ENCODE measurements at regions not wholly inside any gene's neighbourhood (a gene's known extent, or its start where the extent isn't known, plus 50 kb on each side); places are given as distances from the start of the nearest gene placed in this dataset.

- no TSS peak for BruUV-seq (replicated peaks)
- POLR2A ChIA-PET = no interaction called here
- no peaks in the 10 kb centered on the region for H3K9me2 ChIP-seq (ENCODE audit: insufficient read depth, low read length)
- CTCF ChIA-PET (ENCODE audit: unreplicated experiment) = interaction anchor here (0.6 kb wide), 2 partner anchors 14 to 94 kb away, joined by 3 read pairs; no protein-coding TSS in a partner anchor
- intact Hi-C loops (cut with micrococcal nuclease; ENCODE audit: unreplicated experiment) = no loop called here
- H3K9me3 ChIP-seq (ENCODE audit: low read length) = no peaks in the 10 kb centered on the region
- no peak overlapping the region for H2AFZ ChIP-seq (ENCODE audit: low read length)
- TF ChIP-seq EZH2phosphoT487 (IDR thresholded peaks at IDR 0.05; ENCODE audit: borderline replicate concordance, low read depth, low read length) (no peak), CTCF (conservative IDR thresholded peaks at IDR 0.05; ENCODE audit: low read length) (no peak)
- H3K27ac ChIP-seq (ENCODE audit: low read depth, low read length, poor library complexity, severe bottlenecking) = no peak overlapping the region
- DNase-seq (ENCODE audit: low spot score) = no peak
- H3K4me1 ChIP-seq (ENCODE audit: insufficient read depth, low read length, poor library complexity, severe bottlenecking) = no peaks in the 10 kb centered on the region
- H3K4me2 ChIP-seq (ENCODE audit: low read length) = no peak overlapping the region
- no peaks in the 10 kb centered on the region for H4K20me1 ChIP-seq (ENCODE audit: insufficient read depth, low read length)
- no peaks in the 10 kb centered on the region for H3K36me3 ChIP-seq (ENCODE audit: insufficient read depth, low read length)
- H3K4me3 ChIP-seq (ENCODE audit: low read depth, low read length, poor library complexity, severe bottlenecking) = no peak overlapping the region
- H3K79me2 ChIP-seq (ENCODE audit: insufficient read depth, low read depth, low read length) = no peaks in the 10 kb centered on the region
Measured at GRCh38 chr4:24108567-24108966, 218.7 kb upstream of the PPARGC1A start.

- intact Hi-C loops (cut with micrococcal nuclease; ENCODE audit: unreplicated experiment) = no loop called here
- no peak overlapping the region for H3K27ac ChIP-seq (ENCODE audit: low read depth, low read length, poor library complexity, severe bottlenecking)
Measured at GRCh38 chr4:24105327-24106038, 215.6 kb upstream of the PPARGC1A start.

More at GRCh38 chr4:24105327-24106038, 215.6 kb upstream of the PPARGC1A start:
- no peak overlapping the region for H3K4me2 ChIP-seq (ENCODE audit: low read length)
- no peaks in the 10 kb centered on the region for H3K9me3 ChIP-seq (ENCODE audit: low read length)
- no peak overlapping the region for H3K4me3 ChIP-seq (ENCODE audit: low read depth, low read length, poor library complexity, severe bottlenecking)
- ChIA-PET POLR2A (interaction anchor here (1.0 to 1.1 kb wide), 2 partner anchors 11 to 20 kb away, joined by 3 read pairs; no protein-coding TSS in a partner anchor), CTCF (ENCODE audit: unreplicated experiment) (no interaction called here)
- no peaks in the 10 kb centered on the region for H4K20me1 ChIP-seq (ENCODE audit: insufficient read depth, low read length)
- H3K9me2 ChIP-seq (ENCODE audit: insufficient read depth, low read length) = no peaks in the 10 kb centered on the region
- no peaks in the 10 kb centered on the region for H3K36me3 ChIP-seq (ENCODE audit: insufficient read depth, low read length)
- no peak overlapping the region for H2AFZ ChIP-seq (ENCODE audit: low read length)
- TF ChIP-seq EZH2phosphoT487 (IDR thresholded peaks at IDR 0.05; ENCODE audit: borderline replicate concordance, low read depth, low read length) (no peak), CTCF (conservative IDR thresholded peaks at IDR 0.05; ENCODE audit: low read length) (no peak)
- no TSS peak for BruUV-seq (replicated peaks)
- H3K4me1 ChIP-seq (ENCODE audit: insufficient read depth, low read length, poor library complexity, severe bottlenecking) = no peaks in the 10 kb centered on the region
- H3K79me2 ChIP-seq (ENCODE audit: insufficient read depth, low read depth, low read length) = no peaks in the 10 kb centered on the region
- DNase-seq (ENCODE audit: low spot score) = no peak
